HCT116 (cell line): ENCODE measurements at regions not wholly inside any gene's neighbourhood (a gene's known extent, or its start where the extent isn't known, plus 50 kb on each side); places are given as distances from the start of the nearest gene placed in this dataset.

ENCODE experiments used
- ATAC-seq: fragments of 200-7000 bp; cut with Tn5 transposase; 2 replicates; pipeline ENCODE4 v1.9.1; 2020; ENCODE audit warnings: mild to moderate bottlenecking, moderate library complexity
- BruUV-seq: library from RNA; stranded (reverse); fragments of 400-500 nt; replicated peaks from 2 replicates; lab custom pipeline; 2021; lab: Mats Ljungman, UMichigan
- CTCF ChIA-PET: fragments of 300-600 bp; sonication (Branson Sonifier 250); formaldehyde crosslinking; loops from one replicate; lab custom pipeline; 2021; ENCODE audit warnings: antibody characterized with exemption; lab: Charles Lee
- POLR2A ChIA-PET: fragments of 300-600, 350-600 bp; sonication (Branson Sonifier 250); formaldehyde crosslinking; loops from one replicate; lab custom pipeline; 2021; ENCODE audit warnings: antibody characterized with exemption; lab: Charles Lee
- RAD21 ChIA-PET, 2 experiments: fragments of 300-600 bp; sonication (Branson Sonifier 250); formaldehyde crosslinking; loops; one replicate each; lab custom pipeline; 2023; ENCODE audit warnings: low total read pairs in 2 of 2; ENCODE audit not compliant: uncharacterized antibody in 2 of 2, unreplicated experiment in 2 of 2, low non-redundant PET in 1 of 2; lab: Charles Lee
- DNase-seq: peaks from one replicate; pipeline ENCODE4 v3.0.0-alpha.2; 2010; ENCODE audit warnings: low read depth, low spot score
- H2AFZ ChIP-seq: fragments of 200-600 bp; shearing (Covaris generic), sonication (generic); 2 replicates; pipeline ENCODE4 v1.6.1; 2017; ENCODE audit warnings: low read depth, mixed run types, mixed read lengths, antibody characterized with exemption, low read length; ENCODE audit not compliant: poor library complexity, severe bottlenecking
- H3K27ac ChIP-seq: 2 replicates; pipeline ENCODE4 v1.5.1; 2012; ENCODE audit warnings: low read depth, low read length
- H3K27me3 ChIP-seq: fragments of 200-600 bp; sonication (generic); 2 replicates; pipeline ENCODE4 v1.6.1; 2016; ENCODE audit warnings: mixed run types, low read length, mixed read lengths; ENCODE audit not compliant: insufficient read depth
- H3K36me3 ChIP-seq, 2 experiments: fragments of 200-500 bp in 1 of 2; fragments of 200-600 bp in 1 of 2; sonication (Bioruptor generic) in 1 of 2; sonication (generic) in 1 of 2; 2 replicates each; pipeline versions ENCODE4 v1.5.1 to v1.6.1; 2014 to 2016; ENCODE audit warnings: low read length in 2 of 2, inconsistent platforms in 1 of 2, mixed read lengths in 1 of 2, mixed run types in 1 of 2; ENCODE audit not compliant: insufficient read depth in 2 of 2, control insufficient read depth in 1 of 2
- H3K4me1 ChIP-seq, 2 experiments: fragments of 200-600 bp in 1 of 2; sonication (generic) in 1 of 2; 2 replicates each; pipeline versions ENCODE4 v1.5.1 to v1.6.1; 2012 to 2017; ENCODE audit warnings: low read length in 2 of 2, inconsistent platforms in 1 of 2, mild to moderate bottlenecking in 1 of 2, mixed read lengths in 1 of 2, mixed run types in 1 of 2, moderate library complexity in 1 of 2; ENCODE audit not compliant: insufficient read depth in 2 of 2, control insufficient read depth in 1 of 2
- H3K4me2 ChIP-seq: fragments of 200-600 bp; sonication (generic); 2 replicates; pipeline ENCODE4 v1.6.1; 2017; ENCODE audit warnings: mixed run types, low read length, mixed read lengths
- H3K4me3 ChIP-seq, 2 experiments: fragments of 200-600 bp in 1 of 2; sonication (generic) in 1 of 2; replicated peaks in 1 of 2; 2 replicates each; pipeline ENCODE4 v1.5.1; 2011 to 2016; ENCODE audit warnings: low read length in 2 of 2, control low read depth in 1 of 2, low read depth in 1 of 2, mild to moderate bottlenecking in 1 of 2, mixed read lengths in 1 of 2, mixed run types in 1 of 2
- H3K79me2 ChIP-seq: fragments of 200-600 bp; sonication (generic); 2 replicates; pipeline ENCODE4 v1.6.1; 2017; ENCODE audit warnings: mild to moderate bottlenecking, mixed run types, low read length, moderate library complexity, mixed read lengths; ENCODE audit not compliant: insufficient read depth
- H3K9ac ChIP-seq: fragments of 200-600 bp; sonication (generic); 2 replicates; pipeline ENCODE4 v1.6.1; 2016; ENCODE audit warnings: low read length, mixed read lengths
- H3K9me2 ChIP-seq: fragments of 200-600 bp; sonication (generic), shearing (Covaris generic); 2 replicates; pipeline ENCODE4 v1.6.1; 2017; ENCODE audit warnings: mixed run types, mild to moderate bottlenecking, moderate library complexity; ENCODE audit not compliant: insufficient read depth
- H3K9me3 ChIP-seq, 2 experiments: fragments of 200-500 bp in 1 of 2; fragments of 200-600 bp in 1 of 2; sonication (Bioruptor generic) in 1 of 2; sonication (generic) in 1 of 2; 2 replicates each; pipeline ENCODE4 v1.6.1; 2014 to 2017; ENCODE audit warnings: low read length in 2 of 2, mixed read lengths in 2 of 2, inconsistent platforms in 1 of 2, low read depth in 1 of 2, mild to moderate bottlenecking in 1 of 2, mixed run types in 1 of 2, moderate library complexity in 1 of 2; ENCODE audit not compliant: control insufficient read depth in 1 of 2, insufficient read depth in 1 of 2
- H4K20me1 ChIP-seq: fragments of 200-600 bp; sonication (generic), shearing (Covaris generic); 2 replicates; pipeline ENCODE4 v1.6.1; 2017; ENCODE audit warnings: mixed run types, mild to moderate bottlenecking, moderate library complexity; ENCODE audit not compliant: insufficient read depth
- CBX3 ChIP-seq: IDR thresholded peaks from 2 replicates; pipeline ENCODE4 v1.6.1; 2012; ENCODE audit warnings: low read depth
- CEBPB ChIP-seq: IDR thresholded peaks from 2 replicates; pipeline ENCODE4 v1.6.1; 2012; ENCODE audit warnings: low read depth
- CTCF ChIP-seq, 3 experiments: fragments of 200-600 bp in 1 of 3; sonication (generic) in 1 of 3; IDR thresholded peaks in 2 of 3; conservative IDR thresholded peaks in 1 of 3; 2 replicates each; pipeline ENCODE4 v1.5.1; 2012 to 2017; ENCODE audit warnings: low read depth in 2 of 3, low read length in 2 of 3, antibody characterized with exemption in 1 of 3, borderline replicate concordance in 1 of 3, control low read depth in 1 of 3, mild to moderate bottlenecking in 1 of 3, mixed read lengths in 1 of 3, mixed run types in 1 of 3, moderate library complexity in 1 of 3; ENCODE audit not compliant: insufficient read depth in 1 of 3
- EZH2 ChIP-seq: fragments of 200-600 bp; sonication (generic); IDR thresholded peaks from 2 replicates; pipeline ENCODE4 v1.6.1; 2017; ENCODE audit warnings: antibody characterized with exemption, mixed run types
- JUND ChIP-seq: IDR thresholded peaks from 2 replicates; pipeline ENCODE4 v1.6.1; 2012
- MAX ChIP-seq: IDR thresholded peaks from 2 replicates; pipeline ENCODE4 v1.6.1; 2012
- POLR2A ChIP-seq: IDR thresholded peaks from 2 replicates; pipeline ENCODE4 v1.7.0; 2011; ENCODE audit warnings: borderline replicate concordance; ENCODE audit not compliant: insufficient read depth, insufficient read length; ENCODE audit errors: extremely low read depth
- POLR2AphosphoS5 ChIP-seq: IDR thresholded peaks from 2 replicates; pipeline ENCODE4 v1.6.1; 2011; ENCODE audit warnings: mild to moderate bottlenecking, low read depth, low read length, moderate library complexity
- RAD21 ChIP-seq: IDR thresholded peaks from 2 replicates; pipeline ENCODE4 v1.6.1; 2012; ENCODE audit warnings: low read depth, mild to moderate bottlenecking
- SIN3A ChIP-seq: IDR thresholded peaks from 2 replicates; pipeline ENCODE4 v1.6.1; 2012; ENCODE audit warnings: low read depth
- YY1 ChIP-seq: IDR thresholded peaks from 2 replicates; pipeline ENCODE4 v1.6.1; 2011; ENCODE audit warnings: low read length, low read depth, moderate library complexity, mild to moderate bottlenecking; ENCODE audit not compliant: insufficient replicate concordance; ENCODE audit errors: extremely low read depth
- ZNF274 ChIP-seq: fragments of 200-500 bp; sonication (Bioruptor generic); IDR thresholded peaks from 2 replicates; pipeline ENCODE4 v1.6.1; 2014; ENCODE audit warnings: mild to moderate bottlenecking, low read depth, low read length, inconsistent platforms
- intact Hi-C: fragments of 100-400 bp; cut with micrococcal nuclease; formaldehyde crosslinking; loops from 2 replicates; pipeline ENCODE4 v1.10.0; 2022

GRCh38 chr6:149261364-149262040 lies 56.0 kb upstream of the TAB2 start:
- CTCF ChIA-PET = no interaction called here

More at GRCh38 chr6:149261364-149262040, 56.0 kb upstream of the TAB2 start:
- Histone ChIP-seq H3K4me2 (no peak overlapping the region), H3K4me3 (no peak overlapping the region), H3K9me2 (no peaks in the 10 kb centered on the region), H3K36me3 (no peaks in the 10 kb centered on the region), H3K4me1 (no peaks in the 10 kb centered on the region), H3K27ac (no peak overlapping the region), H3K9ac (no peak overlapping the region), H4K20me1 (no peaks in the 10 kb centered on the region), H3K79me2 (no peaks in the 10 kb centered on the region), H3K9me3 (no peaks in the 10 kb centered on the region), H3K27me3 (no peaks in the 10 kb centered on the region), H2AFZ (no peak overlapping the region)
- intact Hi-C loops = no loop called here
- no peak for ATAC-seq
- BruUV-seq = no TSS peak
- DNase-seq = no peak
- POLR2A ChIA-PET = no interaction called here
- RAD21 ChIA-PET = no interaction called here
- TF ChIP-seq CEBPB (no peak), POLR2A (no peak), ZNF274 (no peak), SIN3A (no peak), RAD21 (no peak), CTCF (IDR thresholded peaks at IDR 0.05 in 2 of 3, conservative IDR thresholded peaks at IDR 0.05 in 1 of 3; ENCODE audit: borderline replicate concordance in 1 of 3, insufficient read depth in 1 of 3, low read depth in 2 of 3, low read length in 2 of 3) (no peak), JUND (no peak), YY1 (no peak), MAX (no peak), EZH2 (no peak), POLR2AphosphoS5 (no peak), CBX3 (no peak)
